Activated naive CD4-positive, alpha-beta T cell treated with anti-CD3 and anti-CD28 coated beads, Interleukin-2, amount 50 U/mL, for 72 hours (primary cell): ENCODE measurements at regions not wholly inside any gene's neighbourhood (a gene's known extent, or its start where the extent isn't known, plus 50 kb on each side); places are given as distances from the start of the nearest gene placed in this dataset.

Experiments
- ATAC-seq, 2 donors: fragments of 150-1000 bp; cut with Tn5 transposase; 2 replicates each; pipeline ENCODE4 v1.10.0; 2021; ENCODE audit warnings: mild to moderate bottlenecking in 2 of 2, moderate library complexity in 2 of 2
- DNase-seq, 2 donors: peaks; one replicate each; pipeline ENCODE4 v3.0.0; 2021 to 2022; ENCODE audit warnings: low spot score in 2 of 2
- H3K27ac Mint-ChIP-seq, 2 donors: one replicate each; pipeline ENCODE4 v1.8.0; 2022; ENCODE audit warnings: mild to moderate bottlenecking in 2 of 2, mixed read lengths in 2 of 2
- H3K36me3 Mint-ChIP-seq, 2 donors: one replicate each; pipeline ENCODE4 v1.8.0; 2022; ENCODE audit warnings: mixed read lengths in 2 of 2
- H3K9me3 Mint-ChIP-seq, 2 donors: one replicate each; pipeline ENCODE4 v1.8.0; 2022; ENCODE audit warnings: mixed read lengths in 2 of 2

- no peak for DNase-seq
- H3K36me3 Mint-ChIP-seq = no peaks in the 10 kb centered on the region
- H3K27ac Mint-ChIP-seq = no peak overlapping the region
- H3K9me3 Mint-ChIP-seq = no peaks in the 10 kb centered on the region
- ATAC-seq = no peak
Measured at GRCh38 chrX:40272141-40272540, 174.4 kb upstream of the BCOR start.

- no peak for DNase-seq
- no peak for ATAC-seq
- Mint-ChIP-seq H3K27ac (no peak overlapping the region), H3K36me3 (no peaks in the 10 kb centered on the region), H3K9me3 (no peaks in the 10 kb centered on the region)
Measured at GRCh38 chrX:40268188-40268520, 170.4 kb upstream of the BCOR start.

GRCh38 chrX:40267334-40268187 lies 169.8 kb upstream of the BCOR start:
- H3K27ac Mint-ChIP-seq = peak overlapping the region in 1 of 2 donors; percentile 65
- no peaks in the 10 kb centered on the region for H3K36me3 Mint-ChIP-seq
- DNase-seq = no peak
- no peaks in the 10 kb centered on the region for H3K9me3 Mint-ChIP-seq
- ATAC-seq = peak; percentile 39 to 49

GRCh38 chrX:40266490-40267333 lies 169.0 kb upstream of the BCOR start:
- ATAC-seq (peak; percentile 82 to 89), DNase-seq (peak; percentile 50 to 63)
- Mint-ChIP-seq H3K36me3 (no peaks in the 10 kb centered on the region), H3K9me3 (no peaks in the 10 kb centered on the region), H3K27ac (peak overlapping the region in 1 of 2 donors; percentile 65)

GRCh38 chrX:40265936-40266335 lies 168.2 kb upstream of the BCOR start:
- DNase-seq (no peak), ATAC-seq (no peak)
- Mint-ChIP-seq H3K27ac (no peak overlapping the region), H3K36me3 (no peaks in the 10 kb centered on the region), H3K9me3 (no peaks in the 10 kb centered on the region)

GRCh38 chrX:40263014-40263560 lies 165.3 kb upstream of the BCOR start:
- Mint-ChIP-seq H3K36me3 (no peaks in the 10 kb centered on the region), H3K27ac (no peak overlapping the region), H3K9me3 (no peaks in the 10 kb centered on the region)
- no peak for ATAC-seq
- no peak for DNase-seq

- DNase-seq = no peak
- no peak for ATAC-seq
- Mint-ChIP-seq H3K36me3 (no peaks in the 10 kb centered on the region), H3K27ac (no peak overlapping the region), H3K9me3 (no peaks in the 10 kb centered on the region)
Measured at GRCh38 chrX:40262157-40263013, 164.6 kb upstream of the BCOR start.

GRCh38 chrX:40261833-40262156 lies 164.0 kb upstream of the BCOR start:
- H3K36me3 Mint-ChIP-seq = no peaks in the 10 kb centered on the region
- DNase-seq (no peak), ATAC-seq (no peak)
- no peaks in the 10 kb centered on the region for H3K9me3 Mint-ChIP-seq
- no peak overlapping the region for H3K27ac Mint-ChIP-seq

- ATAC-seq (no peak), DNase-seq (no peak)
- H3K9me3 Mint-ChIP-seq = no peaks in the 10 kb centered on the region
- H3K36me3 Mint-ChIP-seq = no peaks in the 10 kb centered on the region
- no peak overlapping the region for H3K27ac Mint-ChIP-seq
Measured at GRCh38 chrX:40260146-40260747, 162.5 kb upstream of the BCOR start.

- H3K36me3 Mint-ChIP-seq = no peaks in the 10 kb centered on the region
- H3K9me3 Mint-ChIP-seq = no peaks in the 10 kb centered on the region
Measured at GRCh38 chrX:40258909-40259308, 161.2 kb upstream of the BCOR start.

GRCh38 chrX:40253771-40254170 lies 156.0 kb upstream of the BCOR start:
- ATAC-seq (no peak), DNase-seq (no peak)
- Mint-ChIP-seq H3K27ac (no peak overlapping the region), H3K9me3 (no peaks in the 10 kb centered on the region), H3K36me3 (no peaks in the 10 kb centered on the region)

More at GRCh38 chrX:40258909-40259308, 161.2 kb upstream of the BCOR start:
- ATAC-seq (no peak), DNase-seq (no peak)
- H3K27ac Mint-ChIP-seq = no peak overlapping the region

GRCh38 chrX:40249582-40249981 lies 151.8 kb upstream of the BCOR start:
- ATAC-seq (no peak), DNase-seq (no peak)
- Mint-ChIP-seq H3K36me3 (no peaks in the 10 kb centered on the region), H3K9me3 (no peaks in the 10 kb centered on the region), H3K27ac (no peak overlapping the region)

GRCh38 chrX:40248822-40249221 lies 151.1 kb upstream of the BCOR start:
- no peak overlapping the region for H3K27ac Mint-ChIP-seq

GRCh38 chrX:40247848-40248622 lies 150.3 kb upstream of the BCOR start:
- ATAC-seq = no peak
- H3K36me3 Mint-ChIP-seq = no peaks in the 10 kb centered on the region
- H3K27ac Mint-ChIP-seq = no peak overlapping the region
- no peak for DNase-seq
- no peaks in the 10 kb centered on the region for H3K9me3 Mint-ChIP-seq

More at GRCh38 chrX:40248822-40249221, 151.1 kb upstream of the BCOR start:
- ATAC-seq = no peak
- Mint-ChIP-seq H3K36me3 (no peaks in the 10 kb centered on the region), H3K9me3 (no peaks in the 10 kb centered on the region)
- no peak for DNase-seq

- Mint-ChIP-seq H3K9me3 (no peaks in the 10 kb centered on the region), H3K27ac (no peak overlapping the region), H3K36me3 (no peaks in the 10 kb centered on the region)
- ATAC-seq (no peak), DNase-seq (no peak)
Measured at GRCh38 chrX:40247382-40247781, 149.6 kb upstream of the BCOR start.
